ENCODE measurements at regions not wholly inside any gene's neighbourhood (a gene's known extent, or its start where the extent isn't known, plus 50 kb on each side); places are given as distances from the start of the nearest gene placed in this dataset.
"Not testable (repeated sequence)": the region's sequence is repeated elsewhere in the genome, so short reads cannot be mapped to it uniquely, and the experiment has no call there.

- no peaks in the 10 kb centered on the region for H3K36me3 Mint-ChIP-seq
- no peak overlapping the region for H3K27ac Mint-ChIP-seq
- H3K4me1 Mint-ChIP-seq, result no peaks in the 10 kb centered on the region
- H3K9me3 Mint-ChIP-seq, result no peaks in the 10 kb centered on the region
- ATAC-seq (ENCODE audit: low read depth) (no peak), DNase-seq (ENCODE audit: low spot score in 2 of 2) (no peak)
- H3K4me3 Mint-ChIP-seq, result no peak overlapping the region
- H3K27me3 Mint-ChIP-seq, result no peaks in the 10 kb centered on the region
These were observed 456.4 kb upstream of the CFAP20DC start for GRCh38 chr3:59506191-59506590.

GRCh38 chr3:59503441-59503840 is 453.6 kb upstream of the CFAP20DC start:
- H3K9me3 Mint-ChIP-seq, result no peaks in the 10 kb centered on the region
- no peaks in the 10 kb centered on the region for H3K36me3 Mint-ChIP-seq
- DNase-seq (ENCODE audit: low spot score in 2 of 2) (no peak), ATAC-seq (ENCODE audit: low read depth) (no peak)
- no peaks in the 10 kb centered on the region for H3K4me1 Mint-ChIP-seq
- no peak overlapping the region for H3K27ac Mint-ChIP-seq
- H3K4me3 Mint-ChIP-seq, result no peak overlapping the region
- no peaks in the 10 kb centered on the region for H3K27me3 Mint-ChIP-seq

GRCh38 chr3:59502806-59503205 is 453.0 kb upstream of the CFAP20DC start:
- DNase-seq (ENCODE audit: low spot score in 2 of 2) (no peak), ATAC-seq (ENCODE audit: low read depth) (no peak)
- Mint-ChIP-seq H3K4me1 (no peaks in the 10 kb centered on the region), H3K27me3 (no peaks in the 10 kb centered on the region), H3K36me3 (no peaks in the 10 kb centered on the region), H3K27ac (no peak overlapping the region), H3K4me3 (no peak overlapping the region), H3K9me3 (no peaks in the 10 kb centered on the region)

GRCh38 chr3:59499954-59500353 is 450.1 kb upstream of the CFAP20DC start:
- H3K9me3 Mint-ChIP-seq, result no peaks in the 10 kb centered on the region
- DNase-seq (ENCODE audit: low spot score in 2 of 2), result no peak
- H3K36me3 Mint-ChIP-seq, result no peaks in the 10 kb centered on the region
- H3K4me1 Mint-ChIP-seq, result no peaks in the 10 kb centered on the region
- no peak overlapping the region for H3K27ac Mint-ChIP-seq
- H3K4me3 Mint-ChIP-seq, result no peak overlapping the region
- no peak for ATAC-seq (ENCODE audit: low read depth)
- H3K27me3 Mint-ChIP-seq, result no peaks in the 10 kb centered on the region

- ATAC-seq (ENCODE audit: low read depth) (no peak), DNase-seq (ENCODE audit: low spot score in 2 of 2) (no peak)
- Mint-ChIP-seq H3K4me3 (no peak overlapping the region), H3K27me3 (no peaks in the 10 kb centered on the region), H3K36me3 (no peaks in the 10 kb centered on the region), H3K27ac (no peak overlapping the region), H3K4me1 (no peaks in the 10 kb centered on the region), H3K9me3 (no peaks in the 10 kb centered on the region)
These were observed 449.2 kb upstream of the CFAP20DC start for GRCh38 chr3:59499000-59499399.

GRCh38 chr3:59496250-59496649 is 446.4 kb upstream of the CFAP20DC start:
- Mint-ChIP-seq H3K4me1 (no peaks in the 10 kb centered on the region), H3K27ac (no peak overlapping the region), H3K27me3 (no peaks in the 10 kb centered on the region), H3K4me3 (no peak overlapping the region), H3K36me3 (no peaks in the 10 kb centered on the region), H3K9me3 (no peaks in the 10 kb centered on the region)
- no peak for ATAC-seq (ENCODE audit: low read depth)
- no peak for DNase-seq (ENCODE audit: low spot score in 2 of 2)

GRCh38 chr3:59494969-59495368 is 445.1 kb upstream of the CFAP20DC start:
- not testable (repeated sequence) for ATAC-seq (ENCODE audit: low read depth); H3K4me3 Mint-ChIP-seq; DNase-seq (ENCODE audit: low spot score in 2 of 2); H3K27ac Mint-ChIP-seq; H3K27me3 Mint-ChIP-seq; H3K4me1 Mint-ChIP-seq; H3K9me3 Mint-ChIP-seq; H3K36me3 Mint-ChIP-seq

GRCh38 chr3:59486520-59486919 is 436.7 kb upstream of the CFAP20DC start:
- H3K27ac Mint-ChIP-seq, result no peak overlapping the region
- no peaks in the 10 kb centered on the region for H3K36me3 Mint-ChIP-seq
- H3K27me3 Mint-ChIP-seq, result no peaks in the 10 kb centered on the region
- DNase-seq (ENCODE audit: low spot score in 2 of 2), result no peak
- no peak for ATAC-seq (ENCODE audit: low read depth)
- peaks cover 7% of the 10 kb centered on the region for H3K4me1 Mint-ChIP-seq
- no peak overlapping the region for H3K4me3 Mint-ChIP-seq
- no peaks in the 10 kb centered on the region for H3K9me3 Mint-ChIP-seq

GRCh38 chr3:59483191-59483590 is 433.4 kb upstream of the CFAP20DC start:
- no peaks in the 10 kb centered on the region for H3K27me3 Mint-ChIP-seq
- H3K4me3 Mint-ChIP-seq, result no peak overlapping the region
- no peaks in the 10 kb centered on the region for H3K36me3 Mint-ChIP-seq
- ATAC-seq (ENCODE audit: low read depth) (no peak), DNase-seq (ENCODE audit: low spot score in 2 of 2) (no peak)
- H3K9me3 Mint-ChIP-seq, result no peaks in the 10 kb centered on the region
- peaks cover 9% of the 10 kb centered on the region for H3K4me1 Mint-ChIP-seq
- H3K27ac Mint-ChIP-seq, result no peak overlapping the region

- H3K27me3 Mint-ChIP-seq, result no peaks in the 10 kb centered on the region
- H3K36me3 Mint-ChIP-seq, result no peaks in the 10 kb centered on the region
- ATAC-seq (ENCODE audit: low read depth) (no peak), DNase-seq (ENCODE audit: low spot score in 2 of 2) (no peak)
- H3K27ac Mint-ChIP-seq, result no peak overlapping the region
- no peak overlapping the region for H3K4me3 Mint-ChIP-seq
- no peaks in the 10 kb centered on the region for H3K9me3 Mint-ChIP-seq
- H3K4me1 Mint-ChIP-seq, result peaks cover 4% of the 10 kb centered on the region
These were observed 432.9 kb upstream of the CFAP20DC start for GRCh38 chr3:59482684-59483083.

- Mint-ChIP-seq H3K4me1 (peaks cover 4% of the 10 kb centered on the region), H3K27ac (no peak overlapping the region)
These were observed 432.1 kb upstream of the CFAP20DC start for GRCh38 chr3:59481776-59482400.

GRCh38 chr3:59480486-59480995 is 430.7 kb upstream of the CFAP20DC start:
- H3K27ac Mint-ChIP-seq, result no peak overlapping the region
- H3K9me3 Mint-ChIP-seq, result no peaks in the 10 kb centered on the region
- H3K27me3 Mint-ChIP-seq, result no peaks in the 10 kb centered on the region
- H3K4me1 Mint-ChIP-seq, result peaks cover 4% of the 10 kb centered on the region
- no peak overlapping the region for H3K4me3 Mint-ChIP-seq
- DNase-seq (ENCODE audit: low spot score in 2 of 2), result no peak
- no peak for ATAC-seq (ENCODE audit: low read depth)
- no peaks in the 10 kb centered on the region for H3K36me3 Mint-ChIP-seq

More at GRCh38 chr3:59481776-59482400, 432.1 kb upstream of the CFAP20DC start:
- no peaks in the 10 kb centered on the region for H3K27me3 Mint-ChIP-seq
- no peaks in the 10 kb centered on the region for H3K36me3 Mint-ChIP-seq
- no peak overlapping the region for H3K4me3 Mint-ChIP-seq
- H3K9me3 Mint-ChIP-seq, result no peaks in the 10 kb centered on the region
- ATAC-seq (ENCODE audit: low read depth) (no peak), DNase-seq (ENCODE audit: low spot score in 2 of 2) (no peak)

- no peak for ATAC-seq (ENCODE audit: low read depth)
- H3K27ac Mint-ChIP-seq, result no peak overlapping the region
These were observed 423.8 kb upstream of the CFAP20DC start for GRCh38 chr3:59473636-59474035.

GRCh38 chr3:59472541-59472940 is 422.7 kb upstream of the CFAP20DC start:
- Mint-ChIP-seq H3K27me3 (no peaks in the 10 kb centered on the region), H3K4me1 (peaks cover 13% of the 10 kb centered on the region), H3K9me3 (peaks cover 3% of the 10 kb centered on the region), H3K36me3 (peaks cover 4% of the 10 kb centered on the region), H3K27ac (no peak overlapping the region), H3K4me3 (no peak overlapping the region)
- no peak for DNase-seq (ENCODE audit: low spot score in 2 of 2)
- ATAC-seq (ENCODE audit: low read depth), result no peak

More at GRCh38 chr3:59473636-59474035, 423.8 kb upstream of the CFAP20DC start:
- H3K9me3 Mint-ChIP-seq, result peaks cover 3% of the 10 kb centered on the region
- no peaks in the 10 kb centered on the region for H3K27me3 Mint-ChIP-seq
- H3K4me3 Mint-ChIP-seq, result no peak overlapping the region
- H3K36me3 Mint-ChIP-seq, result peaks cover 4% of the 10 kb centered on the region
- no peak for DNase-seq (ENCODE audit: low spot score in 2 of 2)
- H3K4me1 Mint-ChIP-seq, result peaks cover 13% of the 10 kb centered on the region

Measured in memory B cell (primary cell).